Neural progenitor cell (in vitro differentiated cells): ENCODE measurements at regions not wholly inside any gene's neighbourhood (a gene's known extent, or its start where the extent isn't known, plus 50 kb on each side); places are given as distances from the start of the nearest gene placed in this dataset.

Experiments
- CTCF ChIP-seq: fragments of 200-600 bp; sonication (generic); IDR thresholded peaks from 2 replicates; pipeline ENCODE4 v1.5.1; 2017; ENCODE audit warnings: antibody characterized with exemption, mild to moderate bottlenecking
- EZH2 ChIP-seq: fragments of 200-600 bp; sonication (generic); IDR thresholded peaks from 2 replicates; pipeline ENCODE4 v1.6.1; 2017; ENCODE audit warnings: antibody characterized with exemption, mild to moderate bottlenecking, moderate library complexity

GRCh38 chr12:124655048-124655697 is 87.8 kb upstream of the NCOR2 start:
- TF ChIP-seq CTCF (no peak), EZH2 (no peak)
